Heart left ventricle (tissue), 16 donors: ENCODE measurements at regions not wholly inside any gene's neighbourhood (a gene's known extent, or its start where the extent isn't known, plus 50 kb on each side); places are given as distances from the start of the nearest gene placed in this dataset.

Experiments used
- ATAC-seq, 4 donors: fragments of 200-7000 bp; cut with Tn5 transposase; one replicate each; pipeline ENCODE4 v1.9.1; 2020 to 2022; ENCODE audit warnings: moderate library complexity in 4 of 4, mild to moderate bottlenecking in 3 of 4, moderate number of reproducible peaks in 1 of 4
- DNase-seq, 5 donors: peaks; one replicate each; pipeline ENCODE4 v3.0.0-alpha.2; 2020
- H3K27ac ChIP-seq, 12 donors: fragments of 200-600 bp; sonication (generic) in 4 of 12; one replicate each; pipeline versions ENCODE4 v1.5.0 to v1.8.0; 2016 to 2022; ENCODE audit warnings: mild to moderate bottlenecking in 2 of 12
- H3K27me3 ChIP-seq, 9 donors: fragments of 200-600 bp; sonication (generic) in 2 of 9; one replicate each; pipeline versions ENCODE4 v1.5.1 to v1.8.0; 2016 to 2022; ENCODE audit warnings: mild to moderate bottlenecking in 3 of 9
- H3K36me3 ChIP-seq, 9 donors: fragments of 200-600 bp; sonication (generic) in 2 of 9; one replicate each; pipeline versions ENCODE4 v1.5.0 to v1.8.0; 2018 to 2022; ENCODE audit warnings: mild to moderate bottlenecking in 2 of 9
- H3K4me1 ChIP-seq, 12 donors: fragments of 200-600 bp; sonication (generic) in 4 of 12; one replicate each; pipeline versions ENCODE4 v1.5.0 to v1.8.0; 2016 to 2022; ENCODE audit warnings: mild to moderate bottlenecking in 3 of 12
- H3K4me3 ChIP-seq, 12 donors: fragments of 200-600 bp; sonication (generic) in 4 of 12; one replicate each; pipeline versions ENCODE4 v1.5.0 to v1.8.0; 2017 to 2022; ENCODE audit warnings: mild to moderate bottlenecking in 9 of 12, moderate library complexity in 4 of 12
- H3K9me3 ChIP-seq, 12 donors: fragments of 200-600 bp; sonication (generic) in 4 of 12; one replicate each; pipeline versions ENCODE4 v1.5.0 to v1.8.0; 2016 to 2022; ENCODE audit warnings: mild to moderate bottlenecking in 1 of 12
- CTCF ChIP-seq, 12 donors: fragments of 200-600 bp; sonication (generic) in 4 of 12; IDR thresholded peaks; one replicate each; pipeline versions ENCODE4 v1.5.0 to v1.8.0; 2018 to 2022; ENCODE audit warnings: antibody characterized with exemption in 12 of 12, mild to moderate bottlenecking in 5 of 12
- POLR2A ChIP-seq, 2 donors: fragments of 450-650 bp; IDR thresholded peaks; one replicate each; pipeline ENCODE4 v1.6.1; 2017; ENCODE audit warnings: antibody characterized with exemption in 2 of 2, mild to moderate bottlenecking in 2 of 2, moderate library complexity in 2 of 2
- WGBS, 4 donors: extraction: QIAGEN DNeasy Blood & Tissue Kit in 2 of 4; methylation state at CpG; one replicate each; pipeline versions ENCODE4 v1.1.5 to v1.1.7; 2013 to 2018; 5-methylcytosine and 5-hydroxymethylcytosine counted together
- intact Hi-C, 10 donors: fragments of 100-400 bp; cut with DNase I; formaldehyde crosslinking; loops; one replicate each; pipeline versions ENCODE4 v1.11.1 to v1.14.2; 2022
- donor health status: ischemic (EF 13 %, LVEDD 7.1; RV severe dilation, severe dysfunction).
- donor health status: healthy with polysubstance abuse.
- donor health status: DM: no; HTN: yes; CAD: no.
- donor health status: DM: no; HTN: no; CAD: no.
- donor health status: ischemic (EF 25% LVEDD 6.9; RV normal size, moderate dysfunction).
- donor health status: ischemic (EF 25% LVEDD 5.7; RV mildly dilated, moderate dysfunction).
- donor health status: healthy.
- donor health status: DM: yes; HTN: yes; CAD: no.
- donor health status: ischemic (EF 35%, LVEDD 5.7; RV mildly dilated, moderate dysfunction).
- donor health status: nonischemic (EF 11% LVEDD 7.7; RV severe dilation, severe dysfunction).
- donor health status: DM: yes; HTN: yes; CAD: no.
- donor health status: PGD.
- donor health status: ischemic (EF 29% LVEDD 5.4; RV normal size, mild dysfunction).
- donor health status: nonischemic (EF 23%, LVEDD 6.1; RV moderate dilation, normal function).

GRCh38 chr18:22737054-22737453 lies 196.1 kb upstream of the RBBP8 start:
- no peaks in the 10 kb centered on the region for H3K36me3 ChIP-seq
- peaks cover 0 to 7% (median 0%) of the 10 kb centered on the region in 12 donors for H3K4me1 ChIP-seq
- DNase-seq (no peak), ATAC-seq (no peak)
- no peaks in the 10 kb centered on the region for H3K9me3 ChIP-seq
- TF ChIP-seq CTCF (IDR thresholded peaks at IDR 0.05) (no peak), POLR2A (IDR thresholded peaks at IDR 0.05) (no peak)
- 82 to 91% (median 84%) methylated on average over 3 of the region's 3 CpGs for WGBS, 4 donors
- no peak overlapping the region for H3K27ac ChIP-seq
- H3K4me3 ChIP-seq, result no peak overlapping the region
- intact Hi-C loops, result no loop called here
- H3K27me3 ChIP-seq, result no peaks in the 10 kb centered on the region

- H3K9me3 ChIP-seq, result no peaks in the 10 kb centered on the region
- ATAC-seq (no peak), DNase-seq (no peak)
- intact Hi-C loops, result no loop called here
- no peak overlapping the region for H3K4me3 ChIP-seq
- H3K36me3 ChIP-seq, result no peaks in the 10 kb centered on the region
- H3K27me3 ChIP-seq, result no peaks in the 10 kb centered on the region
- TF ChIP-seq CTCF (IDR thresholded peaks at IDR 0.05) (no peak), POLR2A (IDR thresholded peaks at IDR 0.05) (no peak)
- no peak overlapping the region for H3K27ac ChIP-seq
- H3K4me1 ChIP-seq, result peaks cover 0 to 7% (median 0%) of the 10 kb centered on the region in 12 donors
- WGBS, 4 donors, result 52 to 61% (median 59%) methylated on average over 2 of the region's 2 CpGs
Observed at GRCh38 chr18:22739061-22739642, 194.0 kb upstream of the RBBP8 start.

- Histone ChIP-seq H3K9me3 (peaks cover 0 to 3% (median 0%) of the 10 kb centered on the region in 12 donors), H3K27me3 (no peaks in the 10 kb centered on the region), H3K36me3 (no peaks in the 10 kb centered on the region), H3K27ac (no peak overlapping the region), H3K4me3 (no peak overlapping the region), H3K4me1 (peaks cover 0 to 7% (median 0%) of the 10 kb centered on the region in 12 donors)
- intact Hi-C loops, result loop anchor here in 1 of 10 donors (10.0 kb wide), 1 partner anchor 55 kb away; no protein-coding TSS in a partner anchor
- DNase-seq (no peak), ATAC-seq (no peak)
- 74 to 82% (median 79%) methylated on average over 4 of the region's 4 CpGs for WGBS, 4 donors
- TF ChIP-seq POLR2A (IDR thresholded peaks at IDR 0.05) (no peak), CTCF (IDR thresholded peaks at IDR 0.05) (no peak)
Observed at GRCh38 chr18:22739789-22740188, 193.3 kb upstream of the RBBP8 start.

GRCh38 chr18:22741318-22741717 lies 191.8 kb upstream of the RBBP8 start:
- Histone ChIP-seq H3K36me3 (no peaks in the 10 kb centered on the region), H3K4me1 (peaks cover 0 to 7% (median 0%) of the 10 kb centered on the region in 12 donors), H3K27ac (no peak overlapping the region), H3K27me3 (no peaks in the 10 kb centered on the region), H3K9me3 (peaks cover 0 to 15% (median 0%) of the 10 kb centered on the region in 12 donors), H3K4me3 (no peak overlapping the region)
- TF ChIP-seq POLR2A (IDR thresholded peaks at IDR 0.05) (no peak), CTCF (IDR thresholded peaks at IDR 0.05) (no peak)
- ATAC-seq, result no peak
- 59 to 69% (median 65%) methylated on average over 3 of the region's 3 CpGs for WGBS, 4 donors
- DNase-seq, result no peak
- intact Hi-C loops, result loop anchor here in 1 of 10 donors (10.0 kb wide), 1 partner anchor 53 kb away; no protein-coding TSS in a partner anchor
